H1 (cell line): ENCODE measurements at regions not wholly inside any gene's neighbourhood (a gene's known extent, or its start where the extent isn't known, plus 50 kb on each side); places are given as distances from the start of the nearest gene placed in this dataset.

Source experiments
- CTBP2 ChIP-seq: IDR thresholded peaks from 2 replicates; pipeline ENCODE4 v1.7.0; 2011; ENCODE audit warnings: borderline replicate concordance, mild to moderate bottlenecking, moderate library complexity, mixed read lengths, low read length; ENCODE audit not compliant: insufficient read depth, insufficient read length
- KDM1A ChIP-seq: fragments of 200-600, 300-600 bp; sonication (generic); IDR thresholded peaks from 2 replicates; pipeline ENCODE4 v1.7.1; 2016; ENCODE audit warnings: mild to moderate bottlenecking, low read length, borderline replicate concordance
- KDM4A ChIP-seq: IDR thresholded peaks from one replicate; pipeline ENCODE4 v1.7.1; 2012; ENCODE audit warnings: low read depth, mild to moderate bottlenecking, moderate library complexity, low read length, inconsistent platforms; ENCODE audit not compliant: severe bottlenecking
- MAFK ChIP-seq: IDR thresholded peaks from 2 replicates; pipeline ENCODE4 v1.6.1; 2012; ENCODE audit warnings: low read depth, mild to moderate bottlenecking, improper control_type of control experiment, low read length
- POLR2A ChIP-seq, 2 experiments: IDR thresholded peaks; 1 replicate in 1 of 2; 2 replicates in 1 of 2; pipeline ENCODE4 v1.6.1; 2011; ENCODE audit warnings: low read depth in 2 of 2, low read length in 2 of 2, mild to moderate bottlenecking in 2 of 2; ENCODE audit errors: control extremely low read depth in 1 of 2
- POLR2AphosphoS5 ChIP-seq: IDR thresholded peaks from 2 replicates; pipeline ENCODE4 v1.6.1; 2011; ENCODE audit warnings: low read depth, low read length
- ZNF274 ChIP-seq: IDR thresholded peaks from 2 replicates; pipeline ENCODE4 v1.7.0; 2012; ENCODE audit warnings: low read length, borderline replicate concordance; ENCODE audit errors: extremely low read depth
- TF ChIP-seq, protein P1 (sequence below): IDR thresholded peaks from 2 replicates; pipeline ENCODE4 v1.6.1; 2012; ENCODE audit warnings: low read length, inconsistent platforms
- TF ChIP-seq, protein P2 (sequence below), 3 experiments: IDR thresholded peaks; 1 replicate in 2 of 3; 2 replicates in 1 of 3; pipeline versions ENCODE4 v1.5.1 to v1.6.1; 2011; ENCODE audit warnings: low read length in 3 of 3, mild to moderate bottlenecking in 3 of 3, inconsistent platforms in 2 of 3, low read depth in 1 of 3, moderate library complexity in 1 of 3; ENCODE audit not compliant: insufficient read depth in 1 of 3; ENCODE audit errors: control extremely low read depth in 1 of 3

GRCh38 chr16:6682142-6682811 is 650.4 kb upstream of the RBFOX1 start:
- TF ChIP-seq, protein P1, sequence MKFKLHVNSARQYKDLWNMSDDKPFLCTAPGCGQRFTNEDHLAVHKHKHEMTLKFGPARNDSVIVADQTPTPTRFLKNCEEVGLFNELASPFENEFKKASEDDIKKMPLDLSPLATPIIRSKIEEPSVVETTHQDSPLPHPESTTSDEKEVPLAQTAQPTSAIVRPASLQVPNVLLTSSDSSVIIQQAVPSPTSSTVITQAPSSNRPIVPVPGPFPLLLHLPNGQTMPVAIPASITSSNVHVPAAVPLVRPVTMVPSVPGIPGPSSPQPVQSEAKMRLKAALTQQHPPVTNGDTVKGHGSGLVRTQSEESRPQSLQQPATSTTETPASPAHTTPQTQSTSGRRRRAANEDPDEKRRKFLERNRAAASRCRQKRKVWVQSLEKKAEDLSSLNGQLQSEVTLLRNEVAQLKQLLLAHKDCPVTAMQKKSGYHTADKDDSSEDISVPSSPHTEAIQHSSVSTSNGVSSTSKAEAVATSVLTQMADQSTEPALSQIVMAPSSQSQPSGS = no peak
- no peak for TF ChIP-seq KDM1A
- TF ChIP-seq, protein P2, sequence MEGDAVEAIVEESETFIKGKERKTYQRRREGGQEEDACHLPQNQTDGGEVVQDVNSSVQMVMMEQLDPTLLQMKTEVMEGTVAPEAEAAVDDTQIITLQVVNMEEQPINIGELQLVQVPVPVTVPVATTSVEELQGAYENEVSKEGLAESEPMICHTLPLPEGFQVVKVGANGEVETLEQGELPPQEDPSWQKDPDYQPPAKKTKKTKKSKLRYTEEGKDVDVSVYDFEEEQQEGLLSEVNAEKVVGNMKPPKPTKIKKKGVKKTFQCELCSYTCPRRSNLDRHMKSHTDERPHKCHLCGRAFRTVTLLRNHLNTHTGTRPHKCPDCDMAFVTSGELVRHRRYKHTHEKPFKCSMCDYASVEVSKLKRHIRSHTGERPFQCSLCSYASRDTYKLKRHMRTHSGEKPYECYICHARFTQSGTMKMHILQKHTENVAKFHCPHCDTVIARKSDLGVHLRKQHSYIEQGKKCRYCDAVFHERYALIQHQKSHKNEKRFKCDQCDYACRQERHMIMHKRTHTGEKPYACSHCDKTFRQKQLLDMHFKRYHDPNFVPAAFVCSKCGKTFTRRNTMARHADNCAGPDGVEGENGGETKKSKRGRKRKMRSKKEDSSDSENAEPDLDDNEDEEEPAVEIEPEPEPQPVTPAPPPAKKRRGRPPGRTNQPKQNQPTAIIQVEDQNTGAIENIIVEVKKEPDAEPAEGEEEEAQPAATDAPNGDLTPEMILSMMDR (IDR thresholded peaks at IDR 0.05; ENCODE audit: control extremely low read depth in 1 of 3, insufficient read depth in 1 of 3, low read depth in 1 of 3, low read length in 3 of 3) = peak; percentile 78 to 90 (median 83)
- TF ChIP-seq MAFK = no peak
- no peak for TF ChIP-seq CTBP2
- TF ChIP-seq KDM4A = no peak
- TF ChIP-seq ZNF274 = no peak
- TF ChIP-seq POLR2AphosphoS5 = no peak
- TF ChIP-seq POLR2A (IDR thresholded peaks at IDR 0.05; ENCODE audit: control extremely low read depth in 1 of 2, low read depth in 2 of 2, low read length in 2 of 2) = no peak
